NB4 (cell line): ENCODE measurements at regions not wholly inside any gene's neighbourhood (a gene's known extent, or its start where the extent isn't known, plus 50 kb on each side); places are given as distances from the start of the nearest gene placed in this dataset.

Experiments
- CTCF ChIP-seq: IDR thresholded peaks from one replicate; pipeline ENCODE4 v1.5.1; 2012; ENCODE audit warnings: low read depth, low read length
- MAX ChIP-seq: IDR thresholded peaks from 2 replicates; pipeline ENCODE4 v1.6.1; 2011; ENCODE audit warnings: low read depth, low read length
- POLR2A ChIP-seq: IDR thresholded peaks from 2 replicates; pipeline ENCODE4 v1.6.1; 2011; ENCODE audit warnings: mild to moderate bottlenecking; ENCODE audit not compliant: insufficient read length; ENCODE audit errors: extremely low read depth

GRCh38 chr9:69980041-69980440 is 63.6 kb upstream of the MAMDC2 start:
- TF ChIP-seq MAX: no peak
- TF ChIP-seq CTCF: no peak
- TF ChIP-seq POLR2A: no peak
